Transverse colon (tissue), 4 donors: ENCODE measurements at regions not wholly inside any gene's neighbourhood (a gene's known extent, or its start where the extent isn't known, plus 50 kb on each side); places are given as distances from the start of the nearest gene placed in this dataset.

Experiments used
- DNase-seq: peaks from one replicate; pipeline ENCODE4 v3.0.0-alpha.2; 2019
- H3K27ac ChIP-seq, 4 donors: fragments of 200-600 bp; sonication (generic); 2 replicates each; pipeline ENCODE4 v1.5.1; 2016 to 2018; ENCODE audit warnings: inconsistent platforms in 4 of 4
- H3K27me3 ChIP-seq: fragments of 200-600 bp; sonication (generic); 2 replicates; pipeline ENCODE4 v1.5.1; 2017; ENCODE audit warnings: inconsistent platforms
- H3K36me3 ChIP-seq, 4 donors: fragments of 200-600 bp; sonication (generic); 2 replicates each; pipeline ENCODE4 v1.5.1; 2017 to 2019; ENCODE audit warnings: inconsistent platforms in 4 of 4
- H3K4me1 ChIP-seq, 4 donors: fragments of 200-600 bp; sonication (generic); 2 replicates each; pipeline ENCODE4 v1.5.1; 2017 to 2020; ENCODE audit warnings: inconsistent platforms in 4 of 4
- H3K4me3 ChIP-seq, 4 donors: fragments of 200-600 bp; sonication (generic); 1 replicate in 1 of 4; 2 replicates in 3 of 4; pipeline versions ENCODE4 v1.5.1 to v1.6.1; 2017 to 2019; ENCODE audit warnings: inconsistent platforms in 4 of 4
- H3K9me3 ChIP-seq, 2 donors: fragments of 200-600 bp; sonication (generic); 2 replicates each; pipeline ENCODE4 v1.5.1; 2017 to 2019; ENCODE audit warnings: inconsistent platforms in 2 of 2
- EP300 ChIP-seq: sonication (generic); formaldehyde crosslinking; IDR thresholded peaks from one replicate; pipeline ENCODE4 v1.6.1; 2017; ENCODE audit warnings: antibody characterized with exemption, low read depth
- POLR2A ChIP-seq: fragments of 450-650 bp; IDR thresholded peaks from one replicate; pipeline ENCODE4 v1.6.1; 2016; ENCODE audit warnings: antibody characterized with exemption, mild to moderate bottlenecking, moderate library complexity
- POLR2AphosphoS5 ChIP-seq, 3 donors: sonication (generic); formaldehyde crosslinking; IDR thresholded peaks; one replicate each; pipeline ENCODE4 v1.6.1; 2016; ENCODE audit warnings: antibody characterized with exemption in 3 of 3
- WGBS, 2 donors: methylation state at CpG; one replicate each; pipeline ENCODE4 v1.1.5; 2018; ENCODE audit warnings: low coverage in 1 of 2; 5-methylcytosine and 5-hydroxymethylcytosine counted together
- in situ Hi-C, 4 donors: fragments of 200-750 bp; cut with MboI; loops; one replicate each; pipeline versions ENCODE4 v1.15.0 to v1.15.1; 2017; ENCODE audit warnings: low sequenced_read_pairs in 3 of 4, low pct_ligation_motif_present in 1 of 4, low pct_unique_long_range_greater_than_20kb in 1 of 4
- intact Hi-C: fragments of 100-400 bp; cut with DNase I; formaldehyde crosslinking; loops from one replicate; pipeline ENCODE4 v1.15.1; 2023; ENCODE audit warnings: low total_unique reads
- TF ChIP-seq, protein P1 (sequence below), 5 experiments: fragments of 200-600 bp in 3 of 5; fragments of 450-650 bp in 2 of 5; sonication (generic) in 3 of 5; IDR thresholded peaks; 1 replicate in 2 of 5; 2 replicates in 3 of 5; pipeline ENCODE4 v1.5.1; 2016 to 2017; ENCODE audit warnings: antibody characterized with exemption in 5 of 5, inconsistent platforms in 3 of 5, mild to moderate bottlenecking in 2 of 5, moderate library complexity in 1 of 5

- H3K4me3 ChIP-seq = no peak overlapping the region
- no peaks in the 10 kb centered on the region for H3K27me3 ChIP-seq
- no peaks in the 10 kb centered on the region for H3K9me3 ChIP-seq
- intact Hi-C loops (no loop called here), in situ Hi-C loops (no loop called here)
- DNase-seq = no peak
- H3K36me3 ChIP-seq = no peaks in the 10 kb centered on the region
- no peak overlapping the region for H3K27ac ChIP-seq
- TF ChIP-seq, protein P1, sequence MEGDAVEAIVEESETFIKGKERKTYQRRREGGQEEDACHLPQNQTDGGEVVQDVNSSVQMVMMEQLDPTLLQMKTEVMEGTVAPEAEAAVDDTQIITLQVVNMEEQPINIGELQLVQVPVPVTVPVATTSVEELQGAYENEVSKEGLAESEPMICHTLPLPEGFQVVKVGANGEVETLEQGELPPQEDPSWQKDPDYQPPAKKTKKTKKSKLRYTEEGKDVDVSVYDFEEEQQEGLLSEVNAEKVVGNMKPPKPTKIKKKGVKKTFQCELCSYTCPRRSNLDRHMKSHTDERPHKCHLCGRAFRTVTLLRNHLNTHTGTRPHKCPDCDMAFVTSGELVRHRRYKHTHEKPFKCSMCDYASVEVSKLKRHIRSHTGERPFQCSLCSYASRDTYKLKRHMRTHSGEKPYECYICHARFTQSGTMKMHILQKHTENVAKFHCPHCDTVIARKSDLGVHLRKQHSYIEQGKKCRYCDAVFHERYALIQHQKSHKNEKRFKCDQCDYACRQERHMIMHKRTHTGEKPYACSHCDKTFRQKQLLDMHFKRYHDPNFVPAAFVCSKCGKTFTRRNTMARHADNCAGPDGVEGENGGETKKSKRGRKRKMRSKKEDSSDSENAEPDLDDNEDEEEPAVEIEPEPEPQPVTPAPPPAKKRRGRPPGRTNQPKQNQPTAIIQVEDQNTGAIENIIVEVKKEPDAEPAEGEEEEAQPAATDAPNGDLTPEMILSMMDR (IDR thresholded peaks at IDR 0.05) = no peak
- TF ChIP-seq POLR2A = no peak
- no peak for TF ChIP-seq POLR2AphosphoS5 (IDR thresholded peaks at IDR 0.05)
- TF ChIP-seq EP300 = no peak
- H3K4me1 ChIP-seq = no peaks in the 10 kb centered on the region
These were observed 171.4 kb downstream of the KITLG start for GRCh38 chr12:88408823-88409222.

GRCh38 chr12:88409257-88409656 is 171.0 kb downstream of the KITLG start:
- intact Hi-C loops (no loop called here), in situ Hi-C loops (no loop called here)
- no peak for DNase-seq
- Histone ChIP-seq H3K4me3 (no peak overlapping the region), H3K27me3 (no peaks in the 10 kb centered on the region), H3K9me3 (no peaks in the 10 kb centered on the region), H3K27ac (no peak overlapping the region), H3K36me3 (no peaks in the 10 kb centered on the region), H3K4me1 (no peaks in the 10 kb centered on the region)
- WGBS, 2 donors = 76 to 84% methylated on average over 2 to 3 of the region's 3 CpGs
- TF ChIP-seq EP300 (no peak), POLR2A (no peak), POLR2AphosphoS5 (IDR thresholded peaks at IDR 0.05) (no peak)
- TF ChIP-seq, protein P1 (IDR thresholded peaks at IDR 0.05) = no peak

- 63 to 70% methylated on average over 2 of the region's 2 CpGs for WGBS, 2 donors
- Histone ChIP-seq H3K36me3 (no peaks in the 10 kb centered on the region), H3K4me3 (no peak overlapping the region), H3K4me1 (no peaks in the 10 kb centered on the region), H3K9me3 (no peaks in the 10 kb centered on the region), H3K27me3 (no peaks in the 10 kb centered on the region), H3K27ac (no peak overlapping the region)
- in situ Hi-C loops = no loop called here
- TF ChIP-seq POLR2AphosphoS5 (IDR thresholded peaks at IDR 0.05) (no peak), POLR2A (no peak), EP300 (no peak)
- TF ChIP-seq, protein P1 (IDR thresholded peaks at IDR 0.05) = no peak
- intact Hi-C loops = loop anchor here (2.0 kb wide), 1 partner anchor 65 kb away; no protein-coding TSS in a partner anchor
- DNase-seq = no peak
These were observed 168.6 kb downstream of the KITLG start for GRCh38 chr12:88411689-88412088.

DNA sequence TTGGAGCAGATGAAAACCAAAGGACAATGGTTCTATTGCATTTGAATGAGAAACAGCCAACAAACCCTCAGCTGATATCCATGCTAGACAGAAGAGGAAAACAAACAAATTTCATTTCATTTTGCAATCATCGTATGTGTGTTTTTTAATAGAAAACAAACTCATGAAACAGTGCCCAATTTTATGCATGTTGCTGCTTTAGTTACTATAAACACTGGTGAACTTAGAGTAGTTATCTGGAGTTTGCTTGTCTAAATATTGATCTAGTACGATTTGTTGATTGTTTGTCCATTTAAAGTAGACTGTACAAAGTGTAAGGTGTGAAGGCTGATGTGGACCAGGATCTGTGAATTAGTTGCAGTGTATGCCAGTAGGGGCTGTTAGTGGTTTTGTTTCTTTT is 166.6 kb downstream of the KITLG start:
- no peaks in the 10 kb centered on the region for H3K27me3 ChIP-seq
- H3K4me3 ChIP-seq = no peak overlapping the region
- no peak for DNase-seq
- intact Hi-C loops (loop anchor here (2.0 kb wide), 1 partner anchor 67 kb away; no protein-coding TSS in a partner anchor), in situ Hi-C loops (no loop called here)
- H3K4me1 ChIP-seq = no peaks in the 10 kb centered on the region
- H3K27ac ChIP-seq = no peak overlapping the region
- no peaks in the 10 kb centered on the region for H3K9me3 ChIP-seq
- TF ChIP-seq, protein P1 (IDR thresholded peaks at IDR 0.05) = no peak
- no peak for TF ChIP-seq EP300
- TF ChIP-seq POLR2AphosphoS5 (IDR thresholded peaks at IDR 0.05) = no peak
- no peak for TF ChIP-seq POLR2A
- no peaks in the 10 kb centered on the region for H3K36me3 ChIP-seq
- 49 to 50% methylated on average over 2 of the region's 2 CpGs for WGBS, 2 donors
